Loucy (cell line): ENCODE measurements at regions not wholly inside any gene's neighbourhood (a gene's known extent, or its start where the extent isn't known, plus 50 kb on each side); places are given as distances from the start of the nearest gene placed in this dataset.

ENCODE experiments used
- CTCF ChIP-seq: fragments of 200-600 bp; sonication (generic); conservative IDR thresholded peaks from 2 replicates; pipeline ENCODE4 v1.5.1; 2014; ENCODE audit warnings: mild to moderate bottlenecking, antibody characterized with exemption, low read length
- EZH2phosphoT487 ChIP-seq: fragments of 200-600 bp; IDR thresholded peaks from 2 replicates; pipeline ENCODE4 v1.6.1; 2018; ENCODE audit warnings: antibody characterized with exemption, mild to moderate bottlenecking, moderate library complexity, borderline replicate concordance

DNA sequence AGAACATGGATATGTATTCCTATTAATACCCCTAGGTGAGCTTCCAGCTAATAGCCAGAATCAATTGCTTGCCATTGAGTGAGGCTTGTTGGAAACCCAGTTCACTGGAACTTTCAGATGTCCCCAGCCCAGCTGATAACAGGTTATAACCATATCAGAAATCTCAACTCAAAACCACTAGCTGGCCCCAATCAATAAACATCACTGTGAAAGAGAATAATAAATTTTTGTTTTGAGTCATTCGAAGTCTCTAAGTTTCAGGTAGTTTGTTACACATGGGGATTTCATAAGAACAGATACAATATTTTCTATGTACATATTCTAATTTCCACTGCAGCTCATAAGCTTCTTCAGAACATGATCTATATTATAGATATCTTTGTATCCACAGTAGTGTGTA is 162.9 kb upstream of the SNX7 start:
- TF ChIP-seq CTCF (no peak), EZH2phosphoT487 (no peak)
